ENCODE measurements at regions not wholly inside any gene's neighbourhood (a gene's known extent, or its start where the extent isn't known, plus 50 kb on each side); places are given as distances from the start of the nearest gene placed in this dataset.

DNA sequence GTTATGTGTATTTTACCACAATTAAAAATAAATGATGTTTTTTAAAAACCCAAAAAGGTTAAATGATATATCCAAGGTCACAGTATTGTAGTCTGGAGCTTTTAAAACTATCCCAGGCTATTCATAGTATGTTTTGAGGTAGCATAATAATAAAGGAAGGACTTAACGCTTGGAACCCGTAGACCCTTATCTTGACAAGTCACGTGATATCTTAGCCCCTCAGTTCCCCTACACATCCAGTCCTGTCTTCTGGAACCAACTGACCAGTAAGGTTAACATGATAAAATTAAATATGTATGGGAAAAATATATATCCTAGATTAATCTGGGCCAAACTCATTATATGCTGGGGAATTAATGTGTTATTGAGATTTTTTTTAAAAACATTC is 142.2 kb downstream of the RXFP2 start:
- Mint-ChIP-seq H3K9me3 (no peaks in the 10 kb centered on the region), H3K4me1 (peaks cover 16% of the 10 kb centered on the region), H3K27ac (no peak overlapping the region), H3K36me3 (ENCODE audit: low read depth) (no peaks in the 10 kb centered on the region), H3K4me3 (no peak overlapping the region), H3K27me3 (peaks cover 3% of the 10 kb centered on the region)
- intact Hi-C loops (cut with micrococcal nuclease): no loop called here
- ATAC-seq (ENCODE audit: low read depth) (no peak), DNase-seq (no peak)
- CTCF ChIA-PET: no interaction called here
- POLR2A ChIA-PET: no interaction called here
- no peak for TF ChIP-seq CTCF (IDR thresholded peaks at IDR 0.05)

DNA sequence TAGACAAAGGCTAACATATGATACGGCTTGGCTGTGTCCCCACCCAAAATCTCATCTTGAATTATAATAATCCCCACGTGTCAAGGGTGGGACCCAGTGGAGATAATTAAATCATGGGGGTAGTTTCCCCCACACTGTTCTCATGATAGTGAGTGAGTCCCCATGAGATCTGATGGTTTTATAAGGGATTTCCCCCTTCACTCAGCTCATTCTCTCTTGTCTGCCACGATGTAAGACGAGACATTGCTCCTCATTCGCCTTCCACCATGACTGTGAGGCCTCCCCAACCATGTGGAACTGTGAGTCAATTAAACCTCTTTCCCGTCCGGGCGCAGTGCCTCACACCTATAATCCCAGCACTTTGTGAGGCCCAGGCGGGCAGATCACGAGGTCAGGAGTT is 143.5 kb downstream of the RXFP2 start:
- Mint-ChIP-seq H3K27me3 (peaks cover 3% of the 10 kb centered on the region), H3K36me3 (ENCODE audit: low read depth) (no peaks in the 10 kb centered on the region), H3K9me3 (no peaks in the 10 kb centered on the region), H3K4me1 (peaks cover 16% of the 10 kb centered on the region), H3K27ac (peak overlapping the region; percentile 57), H3K4me3 (no peak overlapping the region)
- ChIA-PET POLR2A (no interaction called here), CTCF (interaction anchor here (1.5 kb wide), 1 partner anchor 27 kb away, joined by 3 read pairs; no protein-coding TSS in a partner anchor)
- no peak for DNase-seq
- ATAC-seq (ENCODE audit: low read depth): peak; percentile 79
- TF ChIP-seq CTCF (IDR thresholded peaks at IDR 0.05): no peak
- intact Hi-C loops (cut with micrococcal nuclease): loop anchor here (1.0 kb wide), 1 partner anchor 83 kb away; no protein-coding TSS in a partner anchor

DNA sequence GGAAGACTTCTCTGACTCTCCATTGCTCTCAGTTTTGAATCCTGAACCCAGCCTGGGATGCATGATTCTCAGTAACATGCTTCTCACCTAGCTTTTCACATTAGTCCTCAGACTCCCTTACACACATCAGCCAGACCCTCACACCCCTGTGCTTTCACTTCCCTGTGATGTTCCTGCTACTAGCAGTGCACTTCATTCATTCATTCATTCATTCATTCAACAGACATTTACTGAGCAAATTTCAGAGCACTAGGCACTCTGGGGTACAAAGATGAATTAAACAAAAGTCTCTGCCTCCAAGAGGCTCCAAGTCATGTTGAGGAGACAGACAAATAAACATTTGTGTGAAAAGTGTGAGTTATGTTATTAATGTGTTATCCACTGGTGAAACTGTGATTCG is 145.2 kb downstream of the RXFP2 start:
- ATAC-seq (ENCODE audit: low read depth): no peak
- ChIA-PET POLR2A (no interaction called here), CTCF (no interaction called here)
- H3K27me3 Mint-ChIP-seq: peaks cover 3% of the 10 kb centered on the region
- DNase-seq: no peak
- no peak overlapping the region for H3K4me3 Mint-ChIP-seq
- intact Hi-C loops (cut with micrococcal nuclease): no loop called here
- no peak for TF ChIP-seq CTCF (IDR thresholded peaks at IDR 0.05)
- H3K4me1 Mint-ChIP-seq: peaks cover 16% of the 10 kb centered on the region
- no peaks in the 10 kb centered on the region for H3K9me3 Mint-ChIP-seq
- H3K36me3 Mint-ChIP-seq (ENCODE audit: low read depth): no peaks in the 10 kb centered on the region
- no peak overlapping the region for H3K27ac Mint-ChIP-seq

DNA sequence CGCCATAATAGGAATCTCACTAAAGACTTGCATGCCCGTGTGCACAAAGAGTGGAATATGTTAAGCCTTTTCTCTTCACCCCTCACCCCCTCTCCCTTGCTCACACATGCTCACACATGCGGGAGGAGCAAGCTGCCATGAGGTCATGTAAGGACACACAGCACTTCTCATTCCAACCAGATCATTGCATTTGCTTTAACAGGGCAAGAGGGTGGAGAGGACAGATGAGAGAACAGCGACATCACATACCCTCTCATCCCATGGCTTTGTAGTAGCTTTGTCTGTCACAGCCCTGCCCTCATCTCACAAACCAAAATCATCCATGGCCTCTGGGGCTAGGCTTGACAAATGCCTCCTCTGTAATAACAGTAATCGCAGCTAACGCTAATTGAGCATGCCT is 145.6 kb upstream of the FRY start:
- no peaks in the 10 kb centered on the region for H3K36me3 Mint-ChIP-seq (ENCODE audit: low read depth)
- no peak overlapping the region for H3K4me3 Mint-ChIP-seq
- intact Hi-C loops (cut with micrococcal nuclease): no loop called here
- H3K27me3 Mint-ChIP-seq: peaks cover 3% of the 10 kb centered on the region
- ChIA-PET CTCF (interaction anchor here (0.5 kb wide), 1 partner anchor 11 kb away, joined by 3 read pairs; no protein-coding TSS in a partner anchor), POLR2A (no interaction called here)
- no peak overlapping the region for H3K27ac Mint-ChIP-seq
- no peak for ATAC-seq (ENCODE audit: low read depth)
- DNase-seq: no peak
- no peaks in the 10 kb centered on the region for H3K9me3 Mint-ChIP-seq
- TF ChIP-seq CTCF (IDR thresholded peaks at IDR 0.05): no peak
- H3K4me1 Mint-ChIP-seq: peaks cover 15% of the 10 kb centered on the region

GRCh38 chr13:31887286-31887685 is 144.3 kb upstream of the FRY start:
- POLR2A ChIA-PET: no interaction called here
- no peak overlapping the region for H3K27ac Mint-ChIP-seq
- no peaks in the 10 kb centered on the region for H3K36me3 Mint-ChIP-seq (ENCODE audit: low read depth)
- intact Hi-C loops (cut with micrococcal nuclease): no loop called here
- DNase-seq (no peak), ATAC-seq (ENCODE audit: low read depth) (no peak)
- H3K27me3 Mint-ChIP-seq: peaks cover 3% of the 10 kb centered on the region
- no peak for TF ChIP-seq CTCF (IDR thresholded peaks at IDR 0.05)
- H3K4me3 Mint-ChIP-seq: no peak overlapping the region
- peaks cover 8% of the 10 kb centered on the region for H3K4me1 Mint-ChIP-seq
- H3K9me3 Mint-ChIP-seq: no peaks in the 10 kb centered on the region
- CTCF ChIA-PET: no interaction called here
